Kidney epithelial cell (primary cell): ENCODE measurements at regions not wholly inside any gene's neighbourhood (a gene's known extent, or its start where the extent isn't known, plus 50 kb on each side); places are given as distances from the start of the nearest gene placed in this dataset.

Experiments used
- DNase-seq: peaks from one replicate; pipeline ENCODE4 v3.0.0-alpha.2; 2010; ENCODE audit warnings: low read depth
- H3K27me3 ChIP-seq: 2 replicates; pipeline ENCODE4 v1.6.0; 2011; ENCODE audit warnings: low read length; ENCODE audit not compliant: control insufficient read depth, insufficient read depth
- H3K36me3 ChIP-seq: 2 replicates; pipeline ENCODE4 v1.5.1; 2011; ENCODE audit warnings: low read length; ENCODE audit not compliant: control insufficient read depth, insufficient read depth
- H3K4me3 ChIP-seq: 2 replicates; pipeline ENCODE4 v1.5.1; 2011; ENCODE audit warnings: low read depth, mild to moderate bottlenecking, control low read depth, low read length
- CTCF ChIP-seq: IDR thresholded peaks from 2 replicates; pipeline ENCODE4 v1.5.1; 2011; ENCODE audit warnings: mild to moderate bottlenecking, moderate library complexity, low read length, control low read depth, inconsistent platforms; ENCODE audit not compliant: insufficient read depth, poor library complexity, severe bottlenecking

DNA sequence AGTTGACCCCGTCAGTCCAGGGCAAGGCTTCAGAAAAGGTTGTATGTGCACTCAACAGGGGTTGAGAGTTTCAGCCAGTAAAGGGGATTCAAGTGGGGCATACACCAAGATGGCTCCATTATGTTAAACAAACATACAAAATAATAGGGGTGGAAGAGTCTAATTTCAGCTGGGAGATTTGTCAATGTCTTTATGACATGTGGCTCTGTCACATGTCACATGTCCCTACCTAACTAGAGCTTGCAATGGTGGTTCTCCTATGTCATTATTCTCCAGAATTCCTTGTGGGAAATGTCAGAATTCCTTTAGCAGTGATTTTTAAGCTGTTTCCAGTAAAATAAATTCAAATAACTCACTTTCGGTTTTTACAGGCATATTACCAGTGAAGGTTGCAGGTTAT lies 392.0 kb upstream of the ADGRL4 start:
- TF ChIP-seq CTCF: no peak
- Histone ChIP-seq H3K4me3 (no peak overlapping the region), H3K36me3 (no peaks in the 10 kb centered on the region), H3K27me3 (no peaks in the 10 kb centered on the region)
- DNase-seq: no peak

DNA sequence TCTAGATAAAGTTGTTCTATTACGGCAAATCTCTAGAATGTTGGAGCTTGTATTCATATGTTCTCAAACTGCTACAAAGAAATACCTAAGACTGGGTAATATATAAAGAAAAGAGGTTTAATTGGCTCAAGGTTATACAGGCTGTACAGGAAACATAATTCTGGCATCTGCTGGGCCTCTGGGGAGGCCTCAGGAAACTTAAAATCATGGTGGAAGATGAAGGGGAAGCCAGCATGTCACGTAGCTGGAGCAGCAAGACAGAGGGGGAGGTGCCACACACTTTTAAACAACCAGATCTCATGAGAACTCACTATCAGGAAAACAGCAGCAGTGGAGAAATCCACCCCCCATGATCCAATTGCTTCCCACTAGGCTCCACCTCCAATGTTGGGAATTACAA lies 390.4 kb upstream of the ADGRL4 start:
- H3K36me3 ChIP-seq: no peaks in the 10 kb centered on the region
- no peaks in the 10 kb centered on the region for H3K27me3 ChIP-seq
- TF ChIP-seq CTCF: no peak
- no peak overlapping the region for H3K4me3 ChIP-seq
- no peak for DNase-seq

DNA sequence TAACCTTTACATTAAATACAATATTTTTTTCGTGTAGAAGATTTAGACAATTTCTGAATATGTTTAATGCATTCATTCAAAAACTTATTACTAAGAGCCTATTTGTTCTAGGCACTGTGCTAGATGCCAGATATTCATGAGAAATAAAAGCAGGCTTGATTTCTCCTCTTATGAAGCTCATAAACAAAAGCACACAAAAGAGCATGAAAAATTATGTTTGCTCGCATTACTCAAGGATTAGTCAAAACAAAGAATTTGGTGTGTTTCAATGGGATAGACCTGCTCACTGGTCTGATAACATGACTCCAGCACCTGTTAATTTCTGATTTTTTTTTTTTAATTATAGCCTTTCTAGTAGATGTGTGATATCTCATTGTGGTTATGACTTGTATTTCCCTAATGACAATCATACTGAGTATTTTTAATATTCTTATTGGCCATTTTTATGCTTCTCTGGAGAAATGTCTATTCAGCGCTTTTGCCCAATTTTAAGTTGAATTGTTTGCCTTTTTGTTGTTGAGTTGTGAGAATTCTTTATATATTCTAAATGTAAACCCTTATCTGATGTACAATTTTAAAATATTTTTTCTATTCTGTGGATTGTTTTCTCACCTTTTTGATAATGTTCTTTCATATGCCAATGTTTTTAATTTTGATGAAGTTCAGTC lies 382.3 kb upstream of the ADGRL4 start:
- no peak for DNase-seq
- Histone ChIP-seq H3K4me3 (no peak overlapping the region), H3K27me3 (no peaks in the 10 kb centered on the region), H3K36me3 (no peaks in the 10 kb centered on the region)
- TF ChIP-seq CTCF: no peak

DNA sequence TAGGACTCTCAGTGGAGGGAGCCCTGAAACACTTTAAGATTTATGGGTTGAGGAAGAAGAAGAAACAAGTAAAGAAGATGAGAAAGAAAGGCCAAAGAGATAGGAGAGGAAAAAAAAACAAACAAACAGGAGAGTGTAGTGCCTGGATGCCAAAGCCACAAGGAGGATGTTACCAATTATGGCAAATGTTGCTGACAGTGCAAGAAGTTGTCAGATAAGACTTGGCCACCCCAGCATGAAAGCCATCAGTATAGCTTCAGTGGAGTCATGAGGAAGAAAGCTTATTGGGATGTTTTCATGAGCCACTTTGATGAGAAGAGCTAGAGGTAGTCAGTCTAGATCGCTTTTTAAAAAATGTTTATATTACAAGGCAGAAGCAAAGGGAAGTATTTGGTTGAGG lies 380.2 kb upstream of the ADGRL4 start:
- Histone ChIP-seq H3K27me3 (no peaks in the 10 kb centered on the region), H3K4me3 (no peak overlapping the region), H3K36me3 (no peaks in the 10 kb centered on the region)
- no peak for TF ChIP-seq CTCF
- no peak for DNase-seq

DNA sequence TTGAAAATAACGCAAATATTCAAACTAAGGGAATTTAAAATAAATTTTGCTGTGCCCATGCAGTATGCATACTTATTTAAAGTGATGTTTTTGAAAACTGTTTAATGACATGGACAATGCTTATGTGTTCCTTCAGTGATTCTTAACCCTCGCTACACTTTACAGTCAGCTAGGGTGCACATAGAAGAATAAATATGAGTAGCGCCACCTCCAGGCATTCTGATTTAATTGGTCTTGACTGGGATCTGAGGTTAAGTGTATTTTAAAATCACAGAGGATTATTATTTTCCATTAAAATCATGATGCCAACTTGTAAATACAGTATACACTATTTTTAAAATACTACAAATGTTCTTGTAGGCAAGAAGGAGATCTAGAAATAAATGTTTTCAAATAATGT lies 373.5 kb upstream of the ADGRL4 start:
- DNase-seq: no peak
- Histone ChIP-seq H3K36me3 (no peaks in the 10 kb centered on the region), H3K4me3 (no peak overlapping the region), H3K27me3 (no peaks in the 10 kb centered on the region)
- TF ChIP-seq CTCF: no peak

GRCh38 chr1:79376106-79376505 lies 369.6 kb upstream of the ADGRL4 start:
- Histone ChIP-seq H3K4me3 (no peak overlapping the region), H3K36me3 (no peaks in the 10 kb centered on the region), H3K27me3 (no peaks in the 10 kb centered on the region)
- TF ChIP-seq CTCF: no peak
- DNase-seq: no peak
